ENCODE measurements at regions not wholly inside any gene's neighbourhood (a gene's known extent, or its start where the extent isn't known, plus 50 kb on each side); places are given as distances from the start of the nearest gene placed in this dataset.

GRCh38 chr10:123464430-123465323, 201.5 kb upstream of the GPR26 start:
- no peaks in the 10 kb centered on the region for H3K9me3 ChIP-seq
- H3K36me3 ChIP-seq, result no peaks in the 10 kb centered on the region
- no peaks in the 10 kb centered on the region for H3K4me1 ChIP-seq
- no peaks in the 10 kb centered on the region for H3K27me3 ChIP-seq
- no peak for TF ChIP-seq POLR2AphosphoS5 (IDR thresholded peaks at IDR 0.05; ENCODE audit: insufficient read depth in 1 of 2, low read depth in 1 of 2)
- TF ChIP-seq CTCF (IDR thresholded peaks at IDR 0.05), result no peak
- no peak for TF ChIP-seq POLR2A (IDR thresholded peaks at IDR 0.05)
- DNase-seq (ENCODE audit: extremely low spot score in 2 of 2), result no peak
- no peak overlapping the region for H3K4me3 ChIP-seq
- no peak overlapping the region for H3K27ac ChIP-seq
- intact Hi-C loops (cut with DNase I), result no loop called here

- Histone ChIP-seq H3K36me3 (no peaks in the 10 kb centered on the region), H3K27me3 (no peaks in the 10 kb centered on the region), H3K4me1 (no peaks in the 10 kb centered on the region), H3K9me3 (no peaks in the 10 kb centered on the region), H3K27ac (no peak overlapping the region), H3K4me3 (no peak overlapping the region)
- intact Hi-C loops (cut with DNase I), result no loop called here
- DNase-seq (ENCODE audit: extremely low spot score in 2 of 2), result no peak
- TF ChIP-seq POLR2AphosphoS5 (IDR thresholded peaks at IDR 0.05; ENCODE audit: insufficient read depth in 1 of 2, low read depth in 1 of 2) (no peak), CTCF (IDR thresholded peaks at IDR 0.05) (no peak), POLR2A (IDR thresholded peaks at IDR 0.05) (no peak)
Observed at GRCh38 chr10:123470336-123470921, 195.7 kb upstream of the GPR26 start.

- no peak overlapping the region for H3K4me3 ChIP-seq
- H3K27ac ChIP-seq, result no peak overlapping the region
- no peaks in the 10 kb centered on the region for H3K36me3 ChIP-seq
- H3K9me3 ChIP-seq, result no peaks in the 10 kb centered on the region
- intact Hi-C loops (cut with DNase I), result no loop called here
- DNase-seq (ENCODE audit: extremely low spot score in 2 of 2), result no peak
- no peaks in the 10 kb centered on the region for H3K4me1 ChIP-seq
- TF ChIP-seq POLR2AphosphoS5 (IDR thresholded peaks at IDR 0.05; ENCODE audit: insufficient read depth in 1 of 2, low read depth in 1 of 2), result no peak
- no peak for TF ChIP-seq CTCF (IDR thresholded peaks at IDR 0.05)
- TF ChIP-seq POLR2A (IDR thresholded peaks at IDR 0.05), result no peak
- H3K27me3 ChIP-seq, result no peaks in the 10 kb centered on the region
Observed at GRCh38 chr10:123471811-123472210, 194.3 kb upstream of the GPR26 start.

- H3K36me3 ChIP-seq, result no peaks in the 10 kb centered on the region
- intact Hi-C loops (cut with DNase I), result no loop called here
- H3K4me1 ChIP-seq, result no peaks in the 10 kb centered on the region
- H3K27ac ChIP-seq, result no peak overlapping the region
- no peak for TF ChIP-seq POLR2A (IDR thresholded peaks at IDR 0.05)
- TF ChIP-seq CTCF (IDR thresholded peaks at IDR 0.05), result no peak
- no peak for TF ChIP-seq POLR2AphosphoS5 (IDR thresholded peaks at IDR 0.05; ENCODE audit: insufficient read depth in 1 of 2, low read depth in 1 of 2)
- no peaks in the 10 kb centered on the region for H3K9me3 ChIP-seq
- H3K27me3 ChIP-seq, result no peaks in the 10 kb centered on the region
- H3K4me3 ChIP-seq, result no peak overlapping the region
- DNase-seq (ENCODE audit: extremely low spot score in 2 of 2), result no peak
Observed at GRCh38 chr10:123472606-123473005, 193.5 kb upstream of the GPR26 start.

- Histone ChIP-seq H3K36me3 (no peaks in the 10 kb centered on the region), H3K9me3 (no peaks in the 10 kb centered on the region), H3K4me1 (no peaks in the 10 kb centered on the region), H3K27ac (no peak overlapping the region), H3K27me3 (no peaks in the 10 kb centered on the region), H3K4me3 (no peak overlapping the region)
- TF ChIP-seq POLR2A (IDR thresholded peaks at IDR 0.05) (no peak), CTCF (IDR thresholded peaks at IDR 0.05) (no peak), POLR2AphosphoS5 (IDR thresholded peaks at IDR 0.05; ENCODE audit: insufficient read depth in 1 of 2, low read depth in 1 of 2) (no peak)
- intact Hi-C loops (cut with DNase I), result no loop called here
- DNase-seq (ENCODE audit: extremely low spot score in 2 of 2), result no peak
Observed at GRCh38 chr10:123474700-123475099, 191.5 kb upstream of the GPR26 start.

Measured in vagina (tissue), 2 donors.